Common myeloid progenitor, CD34-positive (primary cell): ENCODE measurements at regions not wholly inside any gene's neighbourhood (a gene's known extent, or its start where the extent isn't known, plus 50 kb on each side); places are given as distances from the start of the nearest gene placed in this dataset.

Experiments used
- CTCF ChIA-PET: fragments of 350-600 bp; sonication (Branson Sonifier 250); formaldehyde crosslinking; loops from one replicate; lab custom pipeline; 2021; ENCODE audit warnings: antibody characterized with exemption; lab: Charles Lee
- POLR2A ChIA-PET: fragments of 350-600 bp; sonication (Branson Sonifier 250); formaldehyde crosslinking; loops from one replicate; lab custom pipeline; 2021; ENCODE audit warnings: antibody characterized with exemption; lab: Charles Lee
- DNase-seq, 3 donors: peaks; one replicate each; pipeline versions ENCODE4 v3.0.0 to v3.0.0-alpha.2; 2013
- H3K27ac ChIP-seq, 2 experiments: 1 replicate in 1 of 2; 2 replicates in 1 of 2; pipeline ENCODE4 v1.7.0; 2013; ENCODE audit warnings: inconsistent platforms in 2 of 2, low read length in 2 of 2, mild to moderate bottlenecking in 2 of 2, low read depth in 1 of 2, moderate library complexity in 1 of 2; ENCODE audit not compliant: severe bottlenecking in 2 of 2, insufficient read depth in 1 of 2, poor library complexity in 1 of 2
- H3K27me3 ChIP-seq, 5 experiments: replicated peaks in 2 of 5; 1 replicate in 3 of 5; 2 replicates in 2 of 5; pipeline versions ENCODE4 v1.6.1 to v1.7.0; 2013; ENCODE audit warnings: low read length in 4 of 5, mild to moderate bottlenecking in 2 of 5, moderate library complexity in 2 of 5, inconsistent platforms in 1 of 5; ENCODE audit not compliant: insufficient read depth in 5 of 5, control insufficient read depth in 4 of 5
- H3K36me3 ChIP-seq, 4 experiments: 1 replicate in 2 of 4; 2 replicates in 2 of 4; pipeline versions ENCODE4 v1.6.1 to v1.7.0; 2013; ENCODE audit warnings: low read length in 3 of 4, control low read depth in 1 of 4, mild to moderate bottlenecking in 1 of 4; ENCODE audit not compliant: control insufficient read depth in 4 of 4, insufficient read depth in 4 of 4
- H3K4me1 ChIP-seq, 4 experiments: 1 replicate in 3 of 4; 2 replicates in 1 of 4; pipeline versions ENCODE4 v1.6.1 to v1.7.1; 2013; ENCODE audit warnings: low read length in 3 of 4, mild to moderate bottlenecking in 3 of 4, control low read depth in 1 of 4, inconsistent platforms in 1 of 4, moderate library complexity in 1 of 4; ENCODE audit not compliant: control insufficient read depth in 4 of 4, insufficient read depth in 4 of 4; ENCODE audit errors: control extremely low read depth in 1 of 4
- H3K4me3 ChIP-seq, 7 experiments: 1 replicate in 4 of 7; 2 replicates in 3 of 7; pipeline versions ENCODE4 v1.5.1 to v1.7.0; 2013; ENCODE audit warnings: mild to moderate bottlenecking in 7 of 7, low read length in 6 of 7, moderate library complexity in 6 of 7, inconsistent platforms in 2 of 7, low read depth in 2 of 7, control low read depth in 1 of 7; ENCODE audit not compliant: insufficient read depth in 4 of 7, control insufficient read depth in 1 of 7; ENCODE audit errors: extremely low read depth in 1 of 7
- H3K9me3 ChIP-seq, 5 experiments: 1 replicate in 4 of 5; 2 replicates in 1 of 5; pipeline versions ENCODE4 v1.6.1 to v1.7.1; 2013; ENCODE audit warnings: low read length in 4 of 5, mild to moderate bottlenecking in 2 of 5, inconsistent platforms in 1 of 5, low read depth in 1 of 5, moderate library complexity in 1 of 5; ENCODE audit not compliant: control insufficient read depth in 4 of 5, insufficient read depth in 2 of 5; ENCODE audit errors: control extremely low read depth in 1 of 5
- WGBS: methylation state at CpG from one replicate; pipeline ENCODE4 v1.1.5; 2013; ENCODE audit not compliant: insufficient coverage; 5-methylcytosine and 5-hydroxymethylcytosine counted together

DNA sequence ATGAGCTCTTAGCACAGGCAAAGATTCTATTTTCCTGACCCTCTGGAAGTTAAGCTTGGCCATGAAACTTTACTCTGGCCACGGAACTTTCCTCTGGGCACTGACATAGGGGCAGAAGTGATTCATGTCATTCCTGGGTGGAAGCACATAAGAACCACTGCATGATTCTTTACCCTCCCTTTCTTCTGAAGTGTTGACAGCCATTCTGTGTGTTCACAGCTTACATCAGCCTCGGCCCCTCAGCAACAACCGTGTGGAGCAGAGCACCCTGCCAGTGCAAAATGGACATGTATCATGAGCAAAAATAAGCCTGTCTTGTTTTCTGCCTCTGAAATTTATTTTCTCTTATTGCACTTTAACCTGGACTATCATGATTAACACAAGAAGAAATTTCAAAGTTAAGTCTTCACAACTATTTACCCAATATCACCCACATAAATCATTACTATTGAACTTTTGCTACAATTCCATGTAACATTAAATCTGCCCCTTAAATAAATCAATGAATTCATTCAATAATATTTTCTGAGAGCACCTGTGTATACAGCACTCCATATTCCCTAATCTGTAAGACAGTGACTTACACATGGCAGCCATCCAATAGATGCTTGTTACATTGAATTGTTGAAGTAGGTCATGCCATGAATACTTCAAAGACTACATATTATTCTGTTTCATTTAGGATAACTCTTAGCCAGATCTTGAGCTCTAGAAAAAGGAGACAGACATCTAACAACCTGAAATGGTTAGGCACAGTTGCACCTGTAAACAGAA, 531.9 kb downstream of the IRS1 start:
- WGBS: 95% methylated on average over 3 of the region's 3 CpGs

DNA sequence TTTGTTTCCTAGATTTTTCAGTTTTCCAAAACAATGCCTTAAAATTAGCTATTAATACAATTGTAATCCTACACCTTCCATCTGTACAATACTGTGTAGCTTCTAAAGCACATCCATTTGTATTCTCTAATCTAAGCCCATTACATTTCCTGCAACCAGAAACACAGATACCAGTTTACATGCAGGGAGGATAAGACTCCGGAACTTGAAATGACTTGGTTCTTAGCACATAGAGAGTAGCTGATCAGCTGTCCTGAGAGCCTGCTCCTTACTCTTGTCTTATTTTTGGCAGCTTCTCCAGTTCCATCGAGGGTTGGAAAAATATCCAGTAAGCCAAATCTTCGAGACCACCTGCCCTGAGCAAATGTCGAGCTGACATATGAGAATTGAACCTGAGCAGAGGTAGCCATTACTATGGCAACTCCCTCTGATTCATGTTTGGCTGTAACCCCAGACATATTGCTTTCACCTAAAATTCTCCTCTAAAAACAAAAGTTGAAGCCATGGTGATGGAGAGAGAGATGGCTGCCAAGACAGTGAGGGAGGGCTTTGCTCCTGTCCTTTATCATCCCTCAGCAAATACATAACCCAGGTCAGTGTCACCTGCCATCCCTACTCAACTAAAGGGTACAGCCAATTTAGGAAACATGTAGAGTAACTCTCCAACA, 542.8 kb downstream of the IRS1 start:
- WGBS: 100% methylated on average over 4 of the region's 4 CpGs
- no peak for DNase-seq
- POLR2A ChIA-PET: no interaction called here
- H3K36me3 ChIP-seq: no peaks in the 10 kb centered on the region
- H3K4me3 ChIP-seq: no peak overlapping the region
- CTCF ChIA-PET: no interaction called here
- no peaks in the 10 kb centered on the region for H3K27me3 ChIP-seq
- no peak overlapping the region for H3K27ac ChIP-seq
- H3K9me3 ChIP-seq: no peaks in the 10 kb centered on the region
- no peaks in the 10 kb centered on the region for H3K4me1 ChIP-seq

More for the DNA sequence above, 531.9 kb downstream of the IRS1 start:
- Histone ChIP-seq H3K27me3 (no peaks in the 10 kb centered on the region), H3K4me3 (no peak overlapping the region), H3K4me1 (no peaks in the 10 kb centered on the region), H3K27ac (no peak overlapping the region), H3K9me3 (peaks cover 0 to 2% (median 0%) of the 10 kb centered on the region in 5 experiments), H3K36me3 (no peaks in the 10 kb centered on the region)
- CTCF ChIA-PET: no interaction called here
- POLR2A ChIA-PET: interaction anchor here (0.6 kb wide), 1 partner anchor 70 kb away, joined by 3 read pairs; no protein-coding TSS in a partner anchor
- DNase-seq: no peak

DNA sequence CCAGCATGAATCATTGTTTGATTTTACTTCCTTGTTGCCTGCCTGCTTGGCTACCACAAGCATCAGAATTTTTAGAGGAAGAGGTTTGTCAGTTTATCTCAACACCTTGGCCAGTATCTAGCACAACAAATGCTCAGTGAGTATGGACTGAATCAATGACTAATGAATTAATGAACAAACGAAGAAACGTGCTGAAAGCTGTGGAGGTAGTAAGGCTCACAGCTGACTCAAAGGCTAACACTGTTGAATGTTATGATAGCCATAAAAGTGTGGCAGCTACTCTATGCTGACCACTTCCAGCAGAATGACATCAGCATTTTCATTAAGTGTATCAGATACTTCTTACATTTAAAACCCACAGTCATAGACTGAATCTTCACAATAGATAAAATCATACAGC, 543.4 kb downstream of the IRS1 start:
- H3K36me3 ChIP-seq: no peaks in the 10 kb centered on the region

DNA sequence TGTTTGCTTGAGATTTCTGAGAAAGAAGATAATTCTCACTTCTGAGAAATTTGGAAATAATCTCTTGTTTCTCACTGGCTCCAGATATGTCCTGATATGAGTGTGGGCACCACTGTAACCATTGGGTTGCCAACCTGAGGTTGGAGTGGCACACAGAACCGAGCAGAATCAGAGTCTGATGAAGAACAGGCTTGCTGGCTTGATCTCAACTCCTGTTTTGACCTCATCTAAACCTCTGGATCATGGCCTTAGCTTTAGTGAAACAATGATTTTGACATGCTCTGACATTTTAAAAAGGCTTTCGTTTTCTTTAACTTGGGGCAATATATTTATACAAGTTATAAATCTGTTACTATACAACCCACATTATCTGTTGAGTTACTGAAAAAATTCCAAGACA, 548.0 kb downstream of the IRS1 start:
- Histone ChIP-seq H3K4me1 (no peaks in the 10 kb centered on the region), H3K36me3 (no peaks in the 10 kb centered on the region), H3K27ac (no peak overlapping the region), H3K27me3 (no peaks in the 10 kb centered on the region), H3K9me3 (no peaks in the 10 kb centered on the region), H3K4me3 (no peak overlapping the region)
- 79% methylated on average over 1 of the region's 2 CpGs for WGBS
- ChIA-PET CTCF (no interaction called here), POLR2A (no interaction called here)
- DNase-seq: no peak

More for the DNA sequence above, 543.4 kb downstream of the IRS1 start:
- ChIA-PET POLR2A (no interaction called here), CTCF (no interaction called here)
- Histone ChIP-seq H3K9me3 (no peaks in the 10 kb centered on the region), H3K4me3 (no peak overlapping the region), H3K4me1 (no peaks in the 10 kb centered on the region), H3K27me3 (no peaks in the 10 kb centered on the region), H3K27ac (no peak overlapping the region)
- 79% methylated on average over 2 of the region's 2 CpGs for WGBS
- DNase-seq: no peak

DNA sequence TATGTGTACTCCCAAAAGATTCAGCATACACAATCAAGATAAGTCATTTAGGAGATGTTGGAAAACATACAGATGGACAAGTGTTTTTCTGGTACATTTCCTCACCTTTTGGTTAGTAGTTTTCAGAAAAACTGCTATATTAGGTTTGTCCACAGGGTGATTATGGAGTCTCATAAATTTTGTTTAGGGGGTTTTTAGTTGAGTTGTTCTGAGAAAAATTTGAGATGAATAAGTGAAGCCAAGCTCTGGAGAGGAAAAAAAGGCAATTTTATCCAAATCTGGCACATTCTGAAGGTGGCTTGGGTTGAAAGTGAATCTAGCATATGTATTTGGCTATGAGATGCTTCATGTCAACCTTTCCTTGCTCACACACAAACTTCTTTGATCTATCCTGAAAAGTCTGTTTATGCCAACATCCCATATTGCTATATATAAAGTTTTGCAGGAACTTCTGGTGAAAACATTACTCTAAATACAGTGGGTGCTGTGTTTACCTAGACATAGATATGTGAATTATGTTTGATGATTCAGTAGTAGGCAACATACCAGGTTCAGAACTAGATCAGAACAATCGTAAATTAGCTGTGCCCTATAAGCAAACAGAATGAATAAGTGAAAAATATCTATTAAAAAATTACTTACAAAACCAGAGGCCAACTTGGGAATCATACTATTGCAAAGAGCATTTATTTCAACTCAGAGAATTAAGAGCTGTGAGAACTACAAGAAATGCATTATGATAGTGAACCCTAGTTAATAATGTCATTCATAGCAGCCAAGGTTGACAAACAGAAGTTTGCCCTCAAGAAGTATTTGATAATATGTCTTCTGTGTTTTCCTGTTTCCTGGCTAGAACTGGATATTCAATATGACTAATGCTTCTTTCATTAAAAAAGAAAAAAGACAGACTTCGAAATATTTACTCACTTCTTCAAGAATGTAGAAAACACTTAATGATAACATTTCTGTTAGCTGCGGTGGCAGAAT, 552.0 kb downstream of the IRS1 start:
- WGBS: no CpG with 5 or more reads among the region's 3 CpGs
- Histone ChIP-seq H3K27me3 (no peaks in the 10 kb centered on the region), H3K4me1 (no peaks in the 10 kb centered on the region), H3K4me3 (no peak overlapping the region), H3K9me3 (peaks cover 0 to 5% (median 0%) of the 10 kb centered on the region in 5 experiments), H3K36me3 (no peaks in the 10 kb centered on the region), H3K27ac (no peak overlapping the region)
- ChIA-PET POLR2A (no interaction called here), CTCF (no interaction called here)
- DNase-seq: no peak

DNA sequence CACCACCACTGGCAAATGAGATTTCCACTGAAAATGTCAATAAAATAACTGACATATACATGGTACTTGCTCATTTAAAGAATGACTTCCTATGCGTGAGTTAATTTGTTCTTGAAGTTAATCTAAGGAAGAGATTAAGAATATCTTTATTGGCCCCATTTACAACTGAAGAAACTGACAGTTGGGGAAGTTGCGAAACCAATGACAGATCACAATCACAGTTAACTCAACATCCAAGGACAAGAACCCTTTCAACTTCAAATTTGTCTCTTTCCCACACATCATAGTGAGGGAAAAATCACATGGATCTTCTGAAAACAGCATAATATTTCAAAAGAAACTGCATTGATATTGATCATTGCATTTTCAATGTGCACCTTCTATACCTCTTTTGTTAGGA, 565.4 kb downstream of the IRS1 start:
- ChIA-PET CTCF (no interaction called here), POLR2A (no interaction called here)
- 100% methylated on average over 1 of the region's 2 CpGs for WGBS

More for the DNA sequence above, 565.4 kb downstream of the IRS1 start:
- H3K4me1 ChIP-seq: no peaks in the 10 kb centered on the region
- H3K36me3 ChIP-seq: no peaks in the 10 kb centered on the region
- H3K27me3 ChIP-seq: peaks cover 0 to 3% (median 0%) of the 10 kb centered on the region in 5 experiments
- no peak overlapping the region for H3K27ac ChIP-seq
- no peak overlapping the region for H3K4me3 ChIP-seq
- no peaks in the 10 kb centered on the region for H3K9me3 ChIP-seq
- no peak for DNase-seq
